Osteoblast (primary cell): ENCODE measurements at regions not wholly inside any gene's neighbourhood (a gene's known extent, or its start where the extent isn't known, plus 50 kb on each side); places are given as distances from the start of the nearest gene placed in this dataset.

Experiments
- DNase-seq: peaks from one replicate; pipeline ENCODE4 v3.0.0; 2011; ENCODE audit warnings: low spot score, mixed read lengths; ENCODE audit not compliant: insufficient read length; ENCODE audit errors: missing footprints
- H2AFZ ChIP-seq: 2 replicates; pipeline ENCODE4 v1.6.0; 2011; ENCODE audit warnings: mild to moderate bottlenecking, low read length
- H3K27ac ChIP-seq: 2 replicates; pipeline ENCODE4 v1.5.1; 2011; ENCODE audit warnings: mild to moderate bottlenecking, low read depth, low read length, moderate library complexity
- H3K27me3 ChIP-seq: 2 replicates; pipeline ENCODE4 v1.6.0; 2012; ENCODE audit warnings: mild to moderate bottlenecking, control low read depth, inconsistent platforms, low read length, moderate library complexity; ENCODE audit not compliant: insufficient read depth
- H3K36me3 ChIP-seq: 2 replicates; pipeline ENCODE4 v1.5.1; 2011; ENCODE audit warnings: mild to moderate bottlenecking, low read length, control low read depth, moderate library complexity; ENCODE audit not compliant: insufficient read depth
- H3K4me1 ChIP-seq: 2 replicates; pipeline ENCODE4 v1.5.1; 2011; ENCODE audit warnings: mild to moderate bottlenecking, low read length, control low read depth, moderate library complexity; ENCODE audit not compliant: insufficient read depth
- H3K4me2 ChIP-seq: 2 replicates; pipeline ENCODE4 v1.6.0; 2011; ENCODE audit warnings: mild to moderate bottlenecking, low read length; ENCODE audit not compliant: insufficient read depth
- H3K4me3 ChIP-seq: fragments of 200-600 bp; sonication (generic); 3 replicates; pipeline ENCODE4 v1.5.1; 2012; ENCODE audit warnings: mild to moderate bottlenecking, low read length, inconsistent platforms; ENCODE audit not compliant: insufficient read depth
- H3K79me2 ChIP-seq: 2 replicates; pipeline ENCODE4 v1.6.0; 2012; ENCODE audit warnings: mild to moderate bottlenecking, low read length, control low read depth, inconsistent platforms; ENCODE audit not compliant: insufficient read depth
- H3K9me3 ChIP-seq: 2 replicates; pipeline ENCODE4 v1.5.1; 2011; ENCODE audit warnings: low read depth, low read length, control low read depth
- H4K20me1 ChIP-seq: 2 replicates; pipeline ENCODE4 v1.6.0; 2012; ENCODE audit warnings: mild to moderate bottlenecking, low read length, control low read depth; ENCODE audit not compliant: insufficient read depth
- TF ChIP-seq, protein P1 (sequence below): IDR thresholded peaks from 2 replicates; pipeline ENCODE4 v1.5.1; 2011; ENCODE audit warnings: mild to moderate bottlenecking, low read depth, low read length, moderate library complexity; ENCODE audit errors: extremely low read depth

DNA sequence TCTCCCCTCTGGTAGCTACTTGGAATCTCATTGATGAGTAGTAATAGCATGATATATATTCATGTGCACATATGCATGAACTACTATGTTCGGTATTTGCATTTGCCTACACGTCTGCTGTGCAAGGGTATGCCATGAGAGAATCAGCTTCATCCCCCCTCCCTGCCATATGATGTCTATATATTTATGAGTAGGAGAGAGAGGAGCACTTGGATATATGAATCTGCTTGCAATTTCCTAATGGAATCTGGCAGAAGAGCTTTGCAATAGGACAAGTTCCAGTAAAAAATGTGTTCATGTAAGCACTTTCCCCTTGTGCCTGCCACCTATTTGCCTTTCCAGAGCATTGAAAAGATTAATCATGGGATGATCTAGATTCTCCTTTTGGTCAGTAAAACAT lies 76.2 kb upstream of the BACH2 start:
- Histone ChIP-seq H3K9me3 (no peaks in the 10 kb centered on the region), H3K79me2 (no peaks in the 10 kb centered on the region), H4K20me1 (no peaks in the 10 kb centered on the region), H3K4me3 (no peak overlapping the region), H3K27me3 (no peaks in the 10 kb centered on the region), H3K36me3 (no peaks in the 10 kb centered on the region), H3K4me2 (no peak overlapping the region), H3K4me1 (peaks cover 29% of the 10 kb centered on the region), H2AFZ (no peak overlapping the region), H3K27ac (no peak overlapping the region)
- DNase-seq = no peak
- TF ChIP-seq, protein P1, sequence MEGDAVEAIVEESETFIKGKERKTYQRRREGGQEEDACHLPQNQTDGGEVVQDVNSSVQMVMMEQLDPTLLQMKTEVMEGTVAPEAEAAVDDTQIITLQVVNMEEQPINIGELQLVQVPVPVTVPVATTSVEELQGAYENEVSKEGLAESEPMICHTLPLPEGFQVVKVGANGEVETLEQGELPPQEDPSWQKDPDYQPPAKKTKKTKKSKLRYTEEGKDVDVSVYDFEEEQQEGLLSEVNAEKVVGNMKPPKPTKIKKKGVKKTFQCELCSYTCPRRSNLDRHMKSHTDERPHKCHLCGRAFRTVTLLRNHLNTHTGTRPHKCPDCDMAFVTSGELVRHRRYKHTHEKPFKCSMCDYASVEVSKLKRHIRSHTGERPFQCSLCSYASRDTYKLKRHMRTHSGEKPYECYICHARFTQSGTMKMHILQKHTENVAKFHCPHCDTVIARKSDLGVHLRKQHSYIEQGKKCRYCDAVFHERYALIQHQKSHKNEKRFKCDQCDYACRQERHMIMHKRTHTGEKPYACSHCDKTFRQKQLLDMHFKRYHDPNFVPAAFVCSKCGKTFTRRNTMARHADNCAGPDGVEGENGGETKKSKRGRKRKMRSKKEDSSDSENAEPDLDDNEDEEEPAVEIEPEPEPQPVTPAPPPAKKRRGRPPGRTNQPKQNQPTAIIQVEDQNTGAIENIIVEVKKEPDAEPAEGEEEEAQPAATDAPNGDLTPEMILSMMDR = no peak

DNA sequence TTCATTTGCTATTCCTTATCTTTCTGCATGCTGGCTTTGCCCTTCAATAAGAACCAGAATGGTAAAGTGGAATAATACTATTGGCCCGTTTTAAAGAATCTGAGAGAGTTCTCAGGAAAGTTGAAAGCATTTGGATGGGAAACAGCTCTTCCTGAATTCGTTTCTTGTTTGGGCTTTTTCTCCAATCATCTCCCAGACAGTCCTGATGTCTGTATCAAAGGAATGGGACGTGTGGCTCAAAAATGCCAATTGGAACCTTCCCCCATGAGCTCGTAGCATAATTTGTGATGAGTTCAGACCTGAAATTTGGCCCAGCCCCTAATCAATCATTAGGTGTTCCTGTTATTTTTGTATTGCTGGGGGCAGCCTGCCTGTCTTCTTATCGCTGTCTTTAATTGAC lies 75.8 kb upstream of the BACH2 start:
- H2AFZ ChIP-seq = no peak overlapping the region
- H4K20me1 ChIP-seq = no peaks in the 10 kb centered on the region
- DNase-seq = no peak
- no peaks in the 10 kb centered on the region for H3K79me2 ChIP-seq
- H3K9me3 ChIP-seq = no peaks in the 10 kb centered on the region
- no peak overlapping the region for H3K4me3 ChIP-seq
- TF ChIP-seq, protein P1 = no peak
- no peak overlapping the region for H3K27ac ChIP-seq
- peaks cover 30% of the 10 kb centered on the region for H3K4me1 ChIP-seq
- no peak overlapping the region for H3K4me2 ChIP-seq
- no peaks in the 10 kb centered on the region for H3K27me3 ChIP-seq
- no peaks in the 10 kb centered on the region for H3K36me3 ChIP-seq

DNA sequence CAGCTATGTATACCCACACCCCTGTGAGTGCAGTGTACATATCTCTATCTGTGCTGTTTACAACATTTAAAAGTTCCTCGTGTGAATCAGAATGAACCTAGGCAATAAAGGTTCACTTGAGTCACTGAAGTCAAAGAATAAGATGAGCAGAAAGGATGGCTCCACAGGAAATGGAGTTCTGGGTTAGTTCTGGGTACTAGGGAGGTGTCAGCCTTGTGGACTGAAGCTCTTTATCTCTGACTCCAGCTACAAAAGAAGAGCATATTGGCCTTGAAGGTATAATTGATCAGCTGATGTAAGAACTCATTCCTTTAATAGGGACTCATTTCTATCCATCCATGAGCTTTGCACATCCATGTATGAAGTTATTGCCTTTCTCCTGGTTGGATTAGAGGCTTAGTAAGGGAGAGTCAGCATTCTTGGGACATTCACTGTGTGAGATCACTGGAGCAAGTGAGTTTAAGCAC lies 73.9 kb upstream of the BACH2 start:
- TF ChIP-seq, protein P1 = no peak
- H3K4me1 ChIP-seq = peaks cover 19% of the 10 kb centered on the region
- H3K27ac ChIP-seq = no peak overlapping the region
- DNase-seq = no peak
- no peaks in the 10 kb centered on the region for H3K9me3 ChIP-seq
- H2AFZ ChIP-seq = no peak overlapping the region
- no peaks in the 10 kb centered on the region for H4K20me1 ChIP-seq
- H3K36me3 ChIP-seq = no peaks in the 10 kb centered on the region
- H3K79me2 ChIP-seq = no peaks in the 10 kb centered on the region
- H3K27me3 ChIP-seq = no peaks in the 10 kb centered on the region
- H3K4me2 ChIP-seq = no peak overlapping the region
- no peak overlapping the region for H3K4me3 ChIP-seq

DNA sequence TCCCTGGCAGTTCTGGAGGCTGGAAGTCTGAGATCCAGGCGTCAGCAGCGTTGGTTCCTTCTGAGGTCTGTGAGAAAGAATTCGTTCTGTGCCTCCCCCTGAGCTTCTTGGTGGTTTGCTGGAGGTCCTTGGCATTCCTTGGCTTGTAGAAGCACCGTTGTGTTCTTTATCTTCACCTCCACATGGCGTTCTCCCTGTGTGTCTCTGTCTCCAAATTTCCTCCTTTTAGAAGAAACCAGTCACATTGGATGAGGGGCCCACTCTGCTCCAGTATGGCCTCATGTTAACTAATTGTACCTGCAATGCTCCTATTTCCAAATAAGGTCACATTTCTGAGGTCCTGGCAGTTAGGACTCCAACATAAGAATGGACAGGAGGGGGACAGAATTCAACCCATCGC lies 73.0 kb upstream of the BACH2 start:
- TF ChIP-seq, protein P1 = no peak
- H3K79me2 ChIP-seq = no peaks in the 10 kb centered on the region
- H2AFZ ChIP-seq = no peak overlapping the region
- H3K36me3 ChIP-seq = no peaks in the 10 kb centered on the region
- H4K20me1 ChIP-seq = no peaks in the 10 kb centered on the region
- no peak for DNase-seq
- H3K27me3 ChIP-seq = no peaks in the 10 kb centered on the region
- peak overlapping the region; percentile 98 for H3K27ac ChIP-seq
- no peaks in the 10 kb centered on the region for H3K9me3 ChIP-seq
- H3K4me3 ChIP-seq = no peak overlapping the region
- H3K4me2 ChIP-seq = no peak overlapping the region
- peaks cover 16% of the 10 kb centered on the region for H3K4me1 ChIP-seq
